ENCODE measurements at regions not wholly inside any gene's neighbourhood (a gene's known extent, or its start where the extent isn't known, plus 50 kb on each side); places are given as distances from the start of the nearest gene placed in this dataset.

DNA sequence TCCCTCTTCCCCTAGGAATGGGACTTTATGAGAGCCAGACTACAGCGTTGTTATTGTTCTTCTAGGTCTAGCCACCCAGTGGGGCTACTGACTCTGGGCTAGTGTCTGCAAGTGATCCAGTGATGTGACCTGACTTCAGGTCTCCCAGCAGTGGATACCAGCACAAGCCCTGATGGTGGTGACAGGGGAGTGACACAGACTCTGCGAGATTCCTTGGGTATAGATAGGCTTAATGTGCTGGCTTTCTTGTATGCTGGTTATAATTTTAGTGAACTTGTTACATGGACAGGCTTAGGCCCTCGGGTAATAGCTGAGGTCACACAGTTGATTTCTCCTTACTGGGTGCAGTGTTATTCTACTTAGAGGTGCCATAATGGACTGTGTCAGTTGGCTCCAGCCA, 106.9 kb downstream of the TBC1D30 start:
- TF ChIP-seq EP300 (IDR thresholded peaks at IDR 0.05) (no peak), POLR2AphosphoS5 (IDR thresholded peaks at IDR 0.05) (no peak)
- TF ChIP-seq, protein P1, sequence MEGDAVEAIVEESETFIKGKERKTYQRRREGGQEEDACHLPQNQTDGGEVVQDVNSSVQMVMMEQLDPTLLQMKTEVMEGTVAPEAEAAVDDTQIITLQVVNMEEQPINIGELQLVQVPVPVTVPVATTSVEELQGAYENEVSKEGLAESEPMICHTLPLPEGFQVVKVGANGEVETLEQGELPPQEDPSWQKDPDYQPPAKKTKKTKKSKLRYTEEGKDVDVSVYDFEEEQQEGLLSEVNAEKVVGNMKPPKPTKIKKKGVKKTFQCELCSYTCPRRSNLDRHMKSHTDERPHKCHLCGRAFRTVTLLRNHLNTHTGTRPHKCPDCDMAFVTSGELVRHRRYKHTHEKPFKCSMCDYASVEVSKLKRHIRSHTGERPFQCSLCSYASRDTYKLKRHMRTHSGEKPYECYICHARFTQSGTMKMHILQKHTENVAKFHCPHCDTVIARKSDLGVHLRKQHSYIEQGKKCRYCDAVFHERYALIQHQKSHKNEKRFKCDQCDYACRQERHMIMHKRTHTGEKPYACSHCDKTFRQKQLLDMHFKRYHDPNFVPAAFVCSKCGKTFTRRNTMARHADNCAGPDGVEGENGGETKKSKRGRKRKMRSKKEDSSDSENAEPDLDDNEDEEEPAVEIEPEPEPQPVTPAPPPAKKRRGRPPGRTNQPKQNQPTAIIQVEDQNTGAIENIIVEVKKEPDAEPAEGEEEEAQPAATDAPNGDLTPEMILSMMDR (IDR thresholded peaks at IDR 0.05) = no peak

Data from gastroesophageal sphincter (tissue), 3 donors.